Liver (tissue), 3 donors: ENCODE measurements at regions not wholly inside any gene's neighbourhood (a gene's known extent, or its start where the extent isn't known, plus 50 kb on each side); places are given as distances from the start of the nearest gene placed in this dataset.

Source experiments
- CTCF ChIP-seq: fragments of 150-350 bp; IDR thresholded peaks from 2 replicates; pipeline ENCODE4 v1.5.1; 2017; ENCODE audit warnings: improper control_type of control experiment, low read depth, low read length; ENCODE audit not compliant: missing input control
- FOXA1 ChIP-seq: IDR thresholded peaks from 2 replicates; pipeline ENCODE4 v1.6.1; 2016; ENCODE audit warnings: antibody characterized with exemption
- GABPA ChIP-seq, 2 donors: IDR thresholded peaks in 1 of 2; conservative IDR thresholded peaks in 1 of 2; 2 replicates each; pipeline ENCODE4 v1.6.1; 2016; ENCODE audit warnings: antibody characterized with exemption in 2 of 2, mild to moderate bottlenecking in 1 of 2, moderate library complexity in 1 of 2
- JUND ChIP-seq, 2 donors: IDR thresholded peaks; 2 replicates each; pipeline ENCODE4 v1.6.1; 2016; ENCODE audit warnings: antibody characterized with exemption in 2 of 2
- MAX ChIP-seq: IDR thresholded peaks from 2 replicates; pipeline ENCODE4 v1.6.1; 2016; ENCODE audit warnings: antibody characterized with exemption
- RAD21 ChIP-seq, 2 donors: IDR thresholded peaks; 2 replicates each; pipeline ENCODE4 v1.6.1; 2016; ENCODE audit warnings: antibody characterized with exemption in 2 of 2, mild to moderate bottlenecking in 2 of 2
- REST ChIP-seq: IDR thresholded peaks from 2 replicates; pipeline ENCODE4 v1.6.1; 2016; ENCODE audit warnings: antibody characterized with exemption, mild to moderate bottlenecking
- RXRA ChIP-seq, 2 donors: IDR thresholded peaks; 2 replicates each; pipeline ENCODE4 v1.6.1; 2017 to 2018; ENCODE audit warnings: antibody characterized with exemption in 2 of 2, mild to moderate bottlenecking in 1 of 2
- SP1 ChIP-seq: IDR thresholded peaks from 2 replicates; pipeline ENCODE4 v1.6.1; 2018; ENCODE audit warnings: antibody characterized with exemption, mild to moderate bottlenecking
- YY1 ChIP-seq: IDR thresholded peaks from 2 replicates; pipeline ENCODE4 v1.6.1; 2016; ENCODE audit warnings: antibody characterized with exemption, mild to moderate bottlenecking
- ZBTB33 ChIP-seq: IDR thresholded peaks from 2 replicates; pipeline ENCODE4 v1.6.1; 2016; ENCODE audit warnings: antibody characterized with exemption
- TF ChIP-seq, protein P1 (sequence below): IDR thresholded peaks from 2 replicates; pipeline ENCODE4 v1.6.1; 2016; ENCODE audit warnings: antibody characterized with exemption
- donor health status: healthy.
- donor health status: healthy.

DNA sequence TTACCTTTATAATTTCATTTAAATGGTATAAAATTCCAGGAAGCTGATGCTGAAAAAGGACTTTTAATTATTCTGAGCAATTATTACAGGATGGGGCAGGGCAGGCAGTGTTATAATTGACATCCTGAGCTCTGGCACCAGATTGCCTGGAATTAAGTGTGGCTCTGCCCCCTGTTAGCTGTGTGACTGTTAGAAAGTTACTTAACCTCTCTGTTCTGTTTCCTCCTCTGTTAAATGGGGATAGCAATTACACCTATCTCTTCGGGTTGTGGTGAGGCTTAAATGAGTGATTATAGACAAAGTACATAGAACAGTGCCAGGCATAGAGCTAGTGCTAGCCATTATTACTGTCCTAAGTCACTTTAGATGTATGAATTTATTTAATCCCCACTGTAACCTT is 327.3 kb downstream of the SMAD2 start:
- no peak for TF ChIP-seq SP1
- no peak for TF ChIP-seq CTCF
- no peak for TF ChIP-seq GABPA (IDR thresholded peaks at IDR 0.05 in 1 of 2, conservative IDR thresholded peaks at IDR 0.05 in 1 of 2)
- no peak for TF ChIP-seq RXRA (IDR thresholded peaks at IDR 0.05)
- no peak for TF ChIP-seq YY1
- no peak for TF ChIP-seq MAX
- no peak for TF ChIP-seq JUND (IDR thresholded peaks at IDR 0.05)
- TF ChIP-seq RAD21 (IDR thresholded peaks at IDR 0.05) = no peak
- TF ChIP-seq ZBTB33 = no peak
- no peak for TF ChIP-seq FOXA1
- TF ChIP-seq REST = no peak
- TF ChIP-seq, protein P1, sequence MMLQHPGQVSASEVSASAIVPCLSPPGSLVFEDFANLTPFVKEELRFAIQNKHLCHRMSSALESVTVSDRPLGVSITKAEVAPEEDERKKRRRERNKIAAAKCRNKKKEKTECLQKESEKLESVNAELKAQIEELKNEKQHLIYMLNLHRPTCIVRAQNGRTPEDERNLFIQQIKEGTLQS = no peak
